Psoas muscle (tissue), 7 donors: ENCODE measurements at regions not wholly inside any gene's neighbourhood (a gene's known extent, or its start where the extent isn't known, plus 50 kb on each side); places are given as distances from the start of the nearest gene placed in this dataset.

Source experiments
- ATAC-seq, 4 donors: fragments of 200-7000 bp; cut with Tn5 transposase; one replicate each; pipeline ENCODE4 v1.9.1; 2020; ENCODE audit warnings: moderate library complexity in 3 of 4, mild to moderate bottlenecking in 2 of 4
- DNase-seq, 2 donors: peaks; one replicate each; pipeline ENCODE4 v3.0.0-alpha.2; 2020
- H3K27ac ChIP-seq: fragments of 200-600 bp; one replicate; pipeline ENCODE4 v1.8.0; 2022
- H3K27me3 ChIP-seq, 3 donors: fragments of 200-600 bp in 1 of 3; one replicate each; pipeline versions ENCODE4 v1.6.1 to v1.8.0; 2013 to 2022; ENCODE audit warnings: low read length in 2 of 3, mild to moderate bottlenecking in 2 of 3, moderate library complexity in 1 of 3; ENCODE audit not compliant: insufficient read depth in 3 of 3
- H3K36me3 ChIP-seq, 2 donors: fragments of 200-600 bp in 1 of 2; one replicate each; pipeline versions ENCODE4 v1.6.1 to v1.8.0; 2013 to 2022; ENCODE audit warnings: low read depth in 1 of 2, mild to moderate bottlenecking in 1 of 2, moderate library complexity in 1 of 2; ENCODE audit not compliant: insufficient read depth in 1 of 2
- H3K4me1 ChIP-seq: fragments of 200-600 bp; one replicate; pipeline ENCODE4 v1.8.0; 2022
- H3K4me3 ChIP-seq: fragments of 200-600 bp; one replicate; pipeline ENCODE4 v1.8.0; 2022; ENCODE audit warnings: mild to moderate bottlenecking
- H3K9me3 ChIP-seq: fragments of 200-600 bp; one replicate; pipeline ENCODE4 v1.8.0; 2022
- WGBS, 3 donors: extraction: QIAGEN DNeasy Blood & Tissue Kit; methylation state at CpG; one replicate each; pipeline versions ENCODE4 v1.1.6 to v1.1.7; 2013; 5-methylcytosine and 5-hydroxymethylcytosine counted together
- intact Hi-C, 2 donors: fragments of 100-400 bp; cut with DNase I; formaldehyde crosslinking; loops; one replicate each; pipeline versions ENCODE4 v1.11.0 to v1.14.2; 2022
- TF ChIP-seq, protein P1 (sequence below): fragments of 200-600 bp; IDR thresholded peaks from one replicate; pipeline ENCODE4 v1.8.0; 2022; ENCODE audit warnings: antibody characterized with exemption
- donor health status: healthy with polysubstance abuse.
- donor health status: DM: no; HTN: no; CAD: no; lungs with moderate emphysema.
- donor health status: Bipolar disorder and iron deficiency.
- donor health status: healthy.
- donor health status: DM: yes; HTN: yes; CAD: no.
- donor health status: DM: no; HTN: no; CAD: no.
- donor health status: DM: yes; HTN: yes; CAD: no.

DNA sequence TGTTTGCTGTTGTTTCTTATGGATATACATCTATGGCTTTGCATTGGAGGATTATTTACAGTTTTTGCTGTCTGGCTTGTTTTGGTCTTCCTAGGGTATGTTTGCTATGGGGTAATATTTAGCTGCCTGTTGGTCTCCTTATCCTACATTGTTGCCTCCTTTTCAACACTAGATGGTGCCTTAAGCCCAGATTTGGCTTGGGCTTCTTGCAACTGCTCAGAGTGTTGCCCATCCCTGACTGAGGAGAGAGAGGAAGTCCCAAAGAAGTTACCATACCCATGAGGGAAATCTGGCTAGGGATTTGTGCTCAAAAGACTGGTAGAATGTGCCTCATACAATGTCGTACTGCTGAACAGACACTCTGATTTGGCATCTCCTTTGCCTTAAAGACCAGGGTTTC lies 94.6 kb upstream of the MUCL1 start:
- intact Hi-C loops, result loop anchor here in 1 of 2 donors (10.0 kb wide), 1 partner anchor 195 kb away; no protein-coding TSS in a partner anchor
- peaks cover 2% of the 10 kb centered on the region for H3K9me3 ChIP-seq
- no peak overlapping the region for H3K4me3 ChIP-seq
- H3K36me3 ChIP-seq, result no peaks in the 10 kb centered on the region
- H3K27ac ChIP-seq, result no peak overlapping the region
- TF ChIP-seq, protein P1, sequence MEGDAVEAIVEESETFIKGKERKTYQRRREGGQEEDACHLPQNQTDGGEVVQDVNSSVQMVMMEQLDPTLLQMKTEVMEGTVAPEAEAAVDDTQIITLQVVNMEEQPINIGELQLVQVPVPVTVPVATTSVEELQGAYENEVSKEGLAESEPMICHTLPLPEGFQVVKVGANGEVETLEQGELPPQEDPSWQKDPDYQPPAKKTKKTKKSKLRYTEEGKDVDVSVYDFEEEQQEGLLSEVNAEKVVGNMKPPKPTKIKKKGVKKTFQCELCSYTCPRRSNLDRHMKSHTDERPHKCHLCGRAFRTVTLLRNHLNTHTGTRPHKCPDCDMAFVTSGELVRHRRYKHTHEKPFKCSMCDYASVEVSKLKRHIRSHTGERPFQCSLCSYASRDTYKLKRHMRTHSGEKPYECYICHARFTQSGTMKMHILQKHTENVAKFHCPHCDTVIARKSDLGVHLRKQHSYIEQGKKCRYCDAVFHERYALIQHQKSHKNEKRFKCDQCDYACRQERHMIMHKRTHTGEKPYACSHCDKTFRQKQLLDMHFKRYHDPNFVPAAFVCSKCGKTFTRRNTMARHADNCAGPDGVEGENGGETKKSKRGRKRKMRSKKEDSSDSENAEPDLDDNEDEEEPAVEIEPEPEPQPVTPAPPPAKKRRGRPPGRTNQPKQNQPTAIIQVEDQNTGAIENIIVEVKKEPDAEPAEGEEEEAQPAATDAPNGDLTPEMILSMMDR, result no peak
- no peaks in the 10 kb centered on the region for H3K4me1 ChIP-seq
- ATAC-seq, result no peak
- no peak for DNase-seq
- no peaks in the 10 kb centered on the region for H3K27me3 ChIP-seq
- WGBS, 3 donors, result 18 to 38% (median 36%) methylated on average over 1 of the region's 1 CpG

DNA sequence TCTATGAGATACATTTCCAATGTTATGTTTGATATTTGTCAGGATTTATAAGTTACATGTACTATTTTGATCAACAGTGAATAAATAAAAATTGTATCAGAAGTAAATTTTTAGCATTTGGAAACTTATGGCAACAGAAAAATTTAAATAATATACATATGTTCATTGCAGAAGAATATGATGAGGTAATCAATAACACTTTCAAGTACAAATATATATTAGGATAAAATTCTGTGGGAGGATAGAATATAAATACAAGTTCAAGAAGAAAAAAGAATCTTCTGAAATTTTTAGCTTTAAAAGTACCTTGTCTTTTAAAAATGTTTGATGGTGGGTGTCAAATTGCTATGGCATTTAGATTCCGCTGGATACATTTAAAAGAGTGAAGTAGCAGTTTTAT lies 102.8 kb upstream of the MUCL1 start:
- Histone ChIP-seq H3K27me3 (no peaks in the 10 kb centered on the region), H3K27ac (no peak overlapping the region), H3K36me3 (no peaks in the 10 kb centered on the region), H3K4me1 (no peaks in the 10 kb centered on the region), H3K4me3 (no peak overlapping the region), H3K9me3 (peaks cover 4% of the 10 kb centered on the region)
- TF ChIP-seq, protein P1, result no peak
- WGBS, 3 donors, result 93 to 98% (median 94%) methylated on average over 1 of the region's 1 CpG
- ATAC-seq, result no peak
- intact Hi-C loops, result loop anchor here (2.0 to 10.0 kb wide), 2 partner anchors 203 to 207 kb away; no protein-coding TSS in a partner anchor
- no peak for DNase-seq

DNA sequence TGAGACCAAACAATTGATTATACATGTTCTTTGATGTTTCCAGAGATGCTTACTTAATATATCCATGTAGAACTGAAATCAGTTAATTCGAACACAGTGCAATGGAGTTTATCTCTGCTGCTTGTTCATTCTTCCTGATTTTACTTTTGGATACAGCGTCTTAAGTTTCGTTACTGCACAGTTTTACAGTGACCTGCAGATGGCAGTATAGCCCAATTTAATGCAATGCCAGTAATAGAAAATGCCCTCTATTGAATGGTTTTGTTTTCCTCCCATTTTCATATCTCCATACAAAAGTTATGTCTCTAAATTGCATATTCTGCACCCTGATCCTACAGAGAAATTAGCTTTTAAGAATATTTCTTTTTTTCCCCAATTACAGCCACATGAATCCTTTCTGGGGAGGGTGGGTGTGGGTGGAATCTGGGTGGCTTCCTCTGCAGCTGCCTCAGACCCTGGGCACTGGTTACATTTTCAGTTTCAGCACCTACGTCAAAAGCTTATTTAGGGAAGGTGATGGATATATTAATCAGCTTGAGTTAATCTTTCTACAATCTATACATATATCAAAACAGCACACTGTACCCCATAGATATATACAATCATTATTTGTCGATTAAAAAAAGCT lies 101.1 kb upstream of the DCD start:
- no peaks in the 10 kb centered on the region for H3K9me3 ChIP-seq
- no peak for ATAC-seq
- H3K27ac ChIP-seq, result no peak overlapping the region
- H3K4me1 ChIP-seq, result no peaks in the 10 kb centered on the region
- no peak for DNase-seq
- intact Hi-C loops, result no loop called here
- no peaks in the 10 kb centered on the region for H3K27me3 ChIP-seq
- TF ChIP-seq, protein P1, result peak; percentile 72
- H3K4me3 ChIP-seq, result no peak overlapping the region
- WGBS, 3 donors, result 24 to 26% (median 25%) methylated on average over 5 of the region's 5 CpGs
- H3K36me3 ChIP-seq, result no peaks in the 10 kb centered on the region

DNA sequence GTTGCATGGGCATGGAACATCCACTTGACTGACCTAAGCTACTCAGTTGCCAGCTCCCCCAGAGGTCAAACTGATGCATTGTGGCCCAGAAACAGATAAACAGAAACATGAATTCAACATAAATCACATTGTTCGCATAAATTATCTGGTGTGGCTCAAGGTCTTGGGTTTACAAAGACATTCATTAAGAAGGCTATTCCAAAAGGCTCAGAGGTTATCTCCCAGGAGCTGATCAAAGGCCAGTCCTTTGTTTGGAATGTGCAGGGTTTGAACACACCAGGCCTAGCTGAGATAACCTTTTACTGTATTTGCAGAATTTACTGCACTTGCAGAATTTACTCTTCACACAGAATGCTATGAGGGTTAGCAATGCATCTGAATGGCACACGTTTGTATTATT lies 96.4 kb upstream of the DCD start:
- H3K4me3 ChIP-seq, result no peak overlapping the region
- H3K4me1 ChIP-seq, result no peaks in the 10 kb centered on the region
- 63 to 90% (median 68%) methylated on average over 2 of the region's 2 CpGs for WGBS, 3 donors
- H3K27me3 ChIP-seq, result no peaks in the 10 kb centered on the region
- no peak overlapping the region for H3K27ac ChIP-seq
- no peaks in the 10 kb centered on the region for H3K36me3 ChIP-seq
- DNase-seq (no peak), ATAC-seq (no peak)
- no peaks in the 10 kb centered on the region for H3K9me3 ChIP-seq
- TF ChIP-seq, protein P1, result no peak
- intact Hi-C loops, result no loop called here

DNA sequence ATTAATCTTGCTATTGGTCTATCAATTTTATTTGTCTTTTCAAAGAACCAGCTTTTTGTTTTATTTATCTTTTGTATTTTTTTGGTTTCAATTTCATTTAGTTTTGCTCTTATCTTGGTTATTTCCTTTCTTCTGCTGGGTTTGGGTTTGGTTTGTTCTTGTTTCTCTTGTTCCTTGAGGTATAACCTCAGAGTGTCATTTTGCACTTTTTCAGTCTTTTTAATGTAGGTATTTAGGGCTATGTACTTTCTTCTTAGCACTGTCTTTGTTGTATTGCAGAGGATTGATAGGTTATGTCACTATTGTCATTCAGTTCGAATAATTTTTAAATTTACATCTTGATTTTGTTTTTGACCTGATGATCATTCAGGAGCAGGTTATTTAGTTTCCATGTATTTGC lies 92.7 kb upstream of the DCD start:
- H3K9me3 ChIP-seq, result no peaks in the 10 kb centered on the region
- intact Hi-C loops, result no loop called here
- no peak for ATAC-seq
- no peak for DNase-seq
- no peaks in the 10 kb centered on the region for H3K27me3 ChIP-seq
- TF ChIP-seq, protein P1, result no peak
- WGBS, 3 donors, result 76 to 82% (median 78%) methylated on average over 1 of the region's 1 CpG
- H3K4me3 ChIP-seq, result no peak overlapping the region
- H3K4me1 ChIP-seq, result no peaks in the 10 kb centered on the region
- H3K27ac ChIP-seq, result no peak overlapping the region
- no peaks in the 10 kb centered on the region for H3K36me3 ChIP-seq
